SK-N-SH (cell line): ENCODE measurements at regions not wholly inside any gene's neighbourhood (a gene's known extent, or its start where the extent isn't known, plus 50 kb on each side); places are given as distances from the start of the nearest gene placed in this dataset.

ENCODE experiments used
- CTCF ChIA-PET: fragments of 300-600, 350-600 bp; formaldehyde crosslinking; extraction: SDS; loops from one replicate; lab custom pipeline; 2021; lab: Yijun Ruan, JAX
- POLR2A ChIA-PET: fragments of 350-600 bp; sonication (Branson Sonifier 250); formaldehyde crosslinking; extraction: SDS; loops from one replicate; lab custom pipeline; 2020; ENCODE audit warnings: antibody characterized with exemption, inconsistent platforms; lab: Yijun Ruan, JAX
- DNase-seq: peaks from one replicate; pipeline ENCODE4 v3.0.0; 2012
- H2AFZ ChIP-seq: fragments of 200-600 bp; sonication (generic); 2 replicates; pipeline ENCODE4 v1.8.1; 2016; ENCODE audit warnings: antibody characterized with exemption, mild to moderate bottlenecking, low read depth
- H3F3A ChIP-seq: fragments of 200-600 bp; sonication (generic); replicated peaks from 2 replicates; pipeline ENCODE3; 2016; ENCODE audit warnings: antibody characterized with exemption, mild to moderate bottlenecking; ENCODE audit not compliant: insufficient read depth
- H3K27ac ChIP-seq, 2 experiments: fragments of 200-500 bp in 1 of 2; fragments of 200-600 bp in 1 of 2; sonication (Bioruptor generic) in 1 of 2; sonication (generic), shearing (Covaris generic) in 1 of 2; 2 replicates each; pipeline versions ENCODE4 v1.5.1 to v1.6.1; 2014 to 2016; ENCODE audit warnings: low read depth in 2 of 2, inconsistent platforms in 1 of 2, low read length in 1 of 2, mild to moderate bottlenecking in 1 of 2, mixed read lengths in 1 of 2
- H3K27me3 ChIP-seq: fragments of 200-600 bp; sonication (generic), shearing (Covaris generic); 2 replicates; pipeline ENCODE4 v1.6.1; 2016; ENCODE audit warnings: mixed run types; ENCODE audit not compliant: insufficient read depth
- H3K36me3 ChIP-seq, 2 experiments: fragments of 200-500 bp in 1 of 2; fragments of 200-600 bp in 1 of 2; sonication (Bioruptor generic) in 1 of 2; sonication (generic) in 1 of 2; replicated peaks in 1 of 2; 2 replicates each; pipeline versions ENCODE3 to v1.5.1; 2014 to 2016; ENCODE audit warnings: low read length in 1 of 2, mild to moderate bottlenecking in 1 of 2; ENCODE audit not compliant: insufficient read depth in 2 of 2, control insufficient read depth in 1 of 2
- H3K4me1 ChIP-seq, 2 experiments: fragments of 200-500 bp in 1 of 2; fragments of 200-600 bp in 1 of 2; sonication (Bioruptor generic) in 1 of 2; sonication (generic), shearing (Covaris generic) in 1 of 2; 2 replicates each; pipeline versions ENCODE4 v1.5.1 to v1.6.1; 2014 to 2016; ENCODE audit warnings: low read depth in 1 of 2, low read length in 1 of 2, mixed run types in 1 of 2; ENCODE audit not compliant: insufficient read depth in 2 of 2, control insufficient read depth in 1 of 2
- H3K4me2 ChIP-seq: fragments of 200-600 bp; sonication (generic), shearing (Covaris generic); 2 replicates; pipeline ENCODE4 v1.6.1; 2017; ENCODE audit warnings: mixed run types
- H3K4me3 ChIP-seq, 2 experiments: fragments of 200-500 bp in 1 of 2; fragments of 200-600 bp in 1 of 2; sonication (Bioruptor generic) in 1 of 2; sonication (generic), shearing (Covaris generic) in 1 of 2; 2 replicates each; pipeline versions ENCODE4 v1.5.1 to v1.8.1; 2014 to 2016; ENCODE audit warnings: low read depth in 2 of 2, inconsistent platforms in 1 of 2, low read length in 1 of 2, mild to moderate bottlenecking in 1 of 2, mixed read lengths in 1 of 2, moderate library complexity in 1 of 2
- H3K79me2 ChIP-seq: fragments of 200-600 bp; sonication (generic); 2 replicates; pipeline ENCODE4 v1.8.1; 2017; ENCODE audit warnings: mild to moderate bottlenecking; ENCODE audit not compliant: insufficient read depth
- H3K9ac ChIP-seq: fragments of 200-600 bp; sonication (generic); 2 replicates; pipeline ENCODE4 v1.6.1; 2017; ENCODE audit warnings: mixed run types
- H3K9me2 ChIP-seq: fragments of 200-600 bp; sonication (generic); 2 replicates; pipeline ENCODE4 v1.6.1; 2017; ENCODE audit warnings: mixed run types
- H3K9me3 ChIP-seq: fragments of 200-600 bp; sonication (generic); 2 replicates; pipeline ENCODE4 v1.6.1; 2017; ENCODE audit warnings: mixed run types, mild to moderate bottlenecking, moderate library complexity
- H4K20me1 ChIP-seq: fragments of 200-600 bp; sonication (generic); 2 replicates; pipeline ENCODE4 v1.6.1; 2017; ENCODE audit warnings: mild to moderate bottlenecking, mixed run types; ENCODE audit not compliant: insufficient read depth
- CHD2 ChIP-seq: fragments of 150-350 bp; IDR thresholded peaks from 2 replicates; pipeline ENCODE4 v1.6.1; 2018; ENCODE audit warnings: low read length; ENCODE audit not compliant: partially characterized antibody
- CTCF ChIP-seq: fragments of 200-600 bp; sonication (generic); IDR thresholded peaks from 2 replicates; pipeline ENCODE4 v1.6.1; 2017; ENCODE audit warnings: antibody characterized with exemption, mild to moderate bottlenecking, moderate library complexity
- FOSL2 ChIP-seq: IDR thresholded peaks from 2 replicates; pipeline ENCODE4 v1.4.0; 2012; ENCODE audit warnings: low read depth, mild to moderate bottlenecking, moderate library complexity, borderline replicate concordance
- FOXJ3 ChIP-seq: sonication (generic); formaldehyde crosslinking; IDR thresholded peaks from 2 replicates; pipeline ENCODE4 v1.5.1; 2020; ENCODE audit warnings: mild to moderate bottlenecking, missing genetic modification reagents
- FOXM1 ChIP-seq: IDR thresholded peaks from 2 replicates; pipeline ENCODE4 v1.4.0; 2012; ENCODE audit warnings: low read depth, mild to moderate bottlenecking
- GATA2 ChIP-seq: sonication (generic); formaldehyde crosslinking; IDR thresholded peaks from 2 replicates; pipeline ENCODE4 v1.5.0; 2020; ENCODE audit warnings: mild to moderate bottlenecking, missing genetic modification reagents
- IRF3 ChIP-seq: fragments of 150-350 bp; IDR thresholded peaks from 2 replicates; pipeline ENCODE4 v1.6.1; 2016; ENCODE audit warnings: mild to moderate bottlenecking, low read depth, low read length
- JUND ChIP-seq: IDR thresholded peaks from 2 replicates; pipeline ENCODE4 v1.4.0; 2012
- MEF2A ChIP-seq: IDR thresholded peaks from 2 replicates; pipeline ENCODE4 v1.4.0; 2012; ENCODE audit warnings: low read depth, borderline replicate concordance
- NFIC ChIP-seq: IDR thresholded peaks from 2 replicates; pipeline ENCODE4 v1.4.0; 2012; ENCODE audit warnings: borderline replicate concordance
- NRF1 ChIP-seq: IDR thresholded peaks from 2 replicates; pipeline ENCODE4 v1.6.1; 2012; ENCODE audit warnings: low read depth, mild to moderate bottlenecking, low read length
- PBX3 ChIP-seq: IDR thresholded peaks from 2 replicates; pipeline ENCODE4; 2012
- RCOR1 ChIP-seq: fragments of 150-350 bp; IDR thresholded peaks from 2 replicates; pipeline ENCODE4 v1.6.1; 2017; ENCODE audit warnings: antibody characterized with exemption, low read length
- REST ChIP-seq: IDR thresholded peaks from 2 replicates; pipeline ENCODE4 v1.6.1; 2012; ENCODE audit warnings: mild to moderate bottlenecking, low read depth, low read length, moderate library complexity
- RFX5 ChIP-seq: IDR thresholded peaks from 2 replicates; pipeline ENCODE4 v1.6.1; 2012; ENCODE audit warnings: mild to moderate bottlenecking, improper control_type of control experiment, low read length
- RXRA ChIP-seq: IDR thresholded peaks from 2 replicates; pipeline ENCODE4 v1.4.0; 2012; ENCODE audit warnings: low read depth, mild to moderate bottlenecking, borderline replicate concordance
- TAF1 ChIP-seq: IDR thresholded peaks from 2 replicates; pipeline ENCODE4 v1.6.1; 2012; ENCODE audit warnings: low read depth, mild to moderate bottlenecking, low read length, moderate library complexity, borderline replicate concordance
- TEAD4 ChIP-seq: IDR thresholded peaks from 2 replicates; pipeline ENCODE4 v1.4.0; 2012; ENCODE audit warnings: mild to moderate bottlenecking, borderline replicate concordance; ENCODE audit not compliant: insufficient read depth
- USF1 ChIP-seq: IDR thresholded peaks from 2 replicates; pipeline ENCODE4 v1.4.0; 2012; ENCODE audit warnings: low read depth, borderline replicate concordance
- YY1 ChIP-seq: IDR thresholded peaks from 2 replicates; pipeline ENCODE4 v1.4.0; 2012; ENCODE audit warnings: low read depth, mild to moderate bottlenecking
- WGBS: methylation state at CpG from one replicate; pipeline ENCODE4 v1.1.6; 2017; ENCODE audit warnings: low lambda C conversion rate; 5-methylcytosine and 5-hydroxymethylcytosine counted together

- no peak for DNase-seq
- ChIA-PET CTCF (interaction anchor here (0.6 kb wide), 1 partner anchor 255 kb away, joined by 3 read pairs; no protein-coding TSS in a partner anchor), POLR2A (no interaction called here)
- no peaks in the 10 kb centered on the region for H4K20me1 ChIP-seq
- 2% methylated on average over 11 of the region's 11 CpGs for WGBS
- H3K79me2 ChIP-seq: no peaks in the 10 kb centered on the region
- H3K4me1 ChIP-seq: no peaks in the 10 kb centered on the region
- no peaks in the 10 kb centered on the region for H3K9me3 ChIP-seq
- H3K36me3 ChIP-seq: no peaks in the 10 kb centered on the region
- no peak overlapping the region for H2AFZ ChIP-seq
- no peak overlapping the region for H3K4me2 ChIP-seq
- H3F3A ChIP-seq: no peaks in the 10 kb centered on the region
- H3K9me2 ChIP-seq: no peaks in the 10 kb centered on the region
- no peak overlapping the region for H3K27ac ChIP-seq
- H3K27me3 ChIP-seq: no peaks in the 10 kb centered on the region
- H3K9ac ChIP-seq: no peak overlapping the region
- no peak for TF ChIP-seq NFIC
- no peak overlapping the region for H3K4me3 ChIP-seq
These were observed 127.2 kb upstream of the LHX5 start for GRCh38 chr12:113598815-113599406.

GRCh38 chr12:113594967-113595366 is 123.3 kb upstream of the LHX5 start:
- no peaks in the 10 kb centered on the region for H3K36me3 ChIP-seq
- 6% methylated on average over 2 of the region's 2 CpGs for WGBS
- DNase-seq: no peak
- no peaks in the 10 kb centered on the region for H3K9me2 ChIP-seq
- H3K27me3 ChIP-seq: no peaks in the 10 kb centered on the region
- H3K4me3 ChIP-seq: no peak overlapping the region
- CTCF ChIA-PET: no interaction called here
- no peak for TF ChIP-seq MEF2A
- no peak for TF ChIP-seq TEAD4
- TF ChIP-seq REST: no peak
- TF ChIP-seq TAF1: no peak
- no peak for TF ChIP-seq USF1
- no peak for TF ChIP-seq RCOR1
- TF ChIP-seq IRF3: no peak
- TF ChIP-seq JUND: no peak
- TF ChIP-seq YY1: no peak
- no peak for TF ChIP-seq RXRA
- TF ChIP-seq CTCF: no peak
- no peak for TF ChIP-seq FOXM1
- TF ChIP-seq NRF1: no peak
- no peak for TF ChIP-seq FOSL2
- no peak for TF ChIP-seq RFX5
- no peak for TF ChIP-seq GATA2 (CRISPR knock-in tag)
- no peak for TF ChIP-seq FOXJ3 (CRISPR knock-in tag)
- TF ChIP-seq CHD2: no peak
- TF ChIP-seq PBX3: no peak
- TF ChIP-seq, all 33 proteins: peak for 0
- Histone ChIP-seq H3F3A (no peaks in the 10 kb centered on the region), H4K20me1 (no peaks in the 10 kb centered on the region), H2AFZ (no peak overlapping the region), H3K4me2 (no peak overlapping the region), H3K9me3 (no peaks in the 10 kb centered on the region), H3K9ac (no peak overlapping the region), H3K27ac (no peak overlapping the region), H3K4me1 (no peaks in the 10 kb centered on the region), H3K79me2 (no peaks in the 10 kb centered on the region)
- POLR2A ChIA-PET: no interaction called here
